ENCODE measurements at regions not wholly inside any gene's neighbourhood (a gene's known extent, or its start where the extent isn't known, plus 50 kb on each side); places are given as distances from the start of the nearest gene placed in this dataset.

DNA sequence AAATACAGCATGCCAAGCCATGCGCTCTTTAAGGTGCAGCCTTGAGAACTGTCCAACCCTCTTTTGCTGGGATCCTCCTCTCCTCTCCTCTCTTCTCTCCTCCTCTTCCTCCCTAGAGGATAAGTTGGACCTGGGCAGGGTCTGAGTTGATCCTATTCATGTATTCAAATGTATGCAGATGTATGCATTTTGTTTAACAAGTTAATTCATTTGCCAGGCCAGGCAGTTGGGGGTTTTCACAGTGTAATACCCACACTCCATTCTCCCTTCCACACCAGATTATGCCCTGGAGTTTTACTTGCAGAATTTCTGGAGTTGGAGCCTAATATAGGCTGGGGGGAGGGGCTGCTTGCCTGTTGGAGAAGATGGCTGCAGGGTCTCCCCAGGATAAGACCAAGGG, 226.2 kb upstream of the SDK2 start:
- TF ChIP-seq FOXK1 (CRISPR knock-in tag; IDR thresholded peaks at IDR 0.05) (no peak), ZNF423 (CRISPR knock-in tag; IDR thresholded peaks at IDR 0.05) (no peak), ESRRA (CRISPR knock-in tag; IDR thresholded peaks at IDR 0.05; ENCODE audit: borderline replicate concordance) (no peak), ZBTB21 (CRISPR knock-in tag; IDR thresholded peaks at IDR 0.05; ENCODE audit: borderline replicate concordance) (no peak)
- TF ChIP-seq, protein P1, sequence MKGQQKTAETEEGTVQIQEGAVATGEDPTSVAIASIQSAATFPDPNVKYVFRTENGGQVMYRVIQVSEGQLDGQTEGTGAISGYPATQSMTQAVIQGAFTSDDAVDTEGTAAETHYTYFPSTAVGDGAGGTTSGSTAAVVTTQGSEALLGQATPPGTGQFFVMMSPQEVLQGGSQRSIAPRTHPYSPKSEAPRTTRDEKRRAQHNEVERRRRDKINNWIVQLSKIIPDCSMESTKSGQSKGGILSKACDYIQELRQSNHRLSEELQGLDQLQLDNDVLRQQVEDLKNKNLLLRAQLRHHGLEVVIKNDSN (CRISPR knock-in tag; IDR thresholded peaks at IDR 0.05), result no peak
- TF ChIP-seq, protein P2, sequence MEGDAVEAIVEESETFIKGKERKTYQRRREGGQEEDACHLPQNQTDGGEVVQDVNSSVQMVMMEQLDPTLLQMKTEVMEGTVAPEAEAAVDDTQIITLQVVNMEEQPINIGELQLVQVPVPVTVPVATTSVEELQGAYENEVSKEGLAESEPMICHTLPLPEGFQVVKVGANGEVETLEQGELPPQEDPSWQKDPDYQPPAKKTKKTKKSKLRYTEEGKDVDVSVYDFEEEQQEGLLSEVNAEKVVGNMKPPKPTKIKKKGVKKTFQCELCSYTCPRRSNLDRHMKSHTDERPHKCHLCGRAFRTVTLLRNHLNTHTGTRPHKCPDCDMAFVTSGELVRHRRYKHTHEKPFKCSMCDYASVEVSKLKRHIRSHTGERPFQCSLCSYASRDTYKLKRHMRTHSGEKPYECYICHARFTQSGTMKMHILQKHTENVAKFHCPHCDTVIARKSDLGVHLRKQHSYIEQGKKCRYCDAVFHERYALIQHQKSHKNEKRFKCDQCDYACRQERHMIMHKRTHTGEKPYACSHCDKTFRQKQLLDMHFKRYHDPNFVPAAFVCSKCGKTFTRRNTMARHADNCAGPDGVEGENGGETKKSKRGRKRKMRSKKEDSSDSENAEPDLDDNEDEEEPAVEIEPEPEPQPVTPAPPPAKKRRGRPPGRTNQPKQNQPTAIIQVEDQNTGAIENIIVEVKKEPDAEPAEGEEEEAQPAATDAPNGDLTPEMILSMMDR (IDR thresholded peaks at IDR 0.05), result no peak
- TF ChIP-seq, protein P3, sequence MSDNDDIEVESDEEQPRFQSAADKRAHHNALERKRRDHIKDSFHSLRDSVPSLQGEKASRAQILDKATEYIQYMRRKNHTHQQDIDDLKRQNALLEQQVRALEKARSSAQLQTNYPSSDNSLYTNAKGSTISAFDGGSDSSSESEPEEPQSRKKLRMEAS (CRISPR knock-in tag; IDR thresholded peaks at IDR 0.05), result no peak
- TF ChIP-seq, protein P4, sequence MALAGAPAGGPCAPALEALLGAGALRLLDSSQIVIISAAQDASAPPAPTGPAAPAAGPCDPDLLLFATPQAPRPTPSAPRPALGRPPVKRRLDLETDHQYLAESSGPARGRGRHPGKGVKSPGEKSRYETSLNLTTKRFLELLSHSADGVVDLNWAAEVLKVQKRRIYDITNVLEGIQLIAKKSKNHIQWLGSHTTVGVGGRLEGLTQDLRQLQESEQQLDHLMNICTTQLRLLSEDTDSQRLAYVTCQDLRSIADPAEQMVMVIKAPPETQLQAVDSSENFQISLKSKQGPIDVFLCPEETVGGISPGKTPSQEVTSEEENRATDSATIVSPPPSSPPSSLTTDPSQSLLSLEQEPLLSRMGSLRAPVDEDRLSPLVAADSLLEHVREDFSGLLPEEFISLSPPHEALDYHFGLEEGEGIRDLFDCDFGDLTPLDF (CRISPR knock-in tag; IDR thresholded peaks at IDR 0.05), result no peak
- TF ChIP-seq, protein P5, sequence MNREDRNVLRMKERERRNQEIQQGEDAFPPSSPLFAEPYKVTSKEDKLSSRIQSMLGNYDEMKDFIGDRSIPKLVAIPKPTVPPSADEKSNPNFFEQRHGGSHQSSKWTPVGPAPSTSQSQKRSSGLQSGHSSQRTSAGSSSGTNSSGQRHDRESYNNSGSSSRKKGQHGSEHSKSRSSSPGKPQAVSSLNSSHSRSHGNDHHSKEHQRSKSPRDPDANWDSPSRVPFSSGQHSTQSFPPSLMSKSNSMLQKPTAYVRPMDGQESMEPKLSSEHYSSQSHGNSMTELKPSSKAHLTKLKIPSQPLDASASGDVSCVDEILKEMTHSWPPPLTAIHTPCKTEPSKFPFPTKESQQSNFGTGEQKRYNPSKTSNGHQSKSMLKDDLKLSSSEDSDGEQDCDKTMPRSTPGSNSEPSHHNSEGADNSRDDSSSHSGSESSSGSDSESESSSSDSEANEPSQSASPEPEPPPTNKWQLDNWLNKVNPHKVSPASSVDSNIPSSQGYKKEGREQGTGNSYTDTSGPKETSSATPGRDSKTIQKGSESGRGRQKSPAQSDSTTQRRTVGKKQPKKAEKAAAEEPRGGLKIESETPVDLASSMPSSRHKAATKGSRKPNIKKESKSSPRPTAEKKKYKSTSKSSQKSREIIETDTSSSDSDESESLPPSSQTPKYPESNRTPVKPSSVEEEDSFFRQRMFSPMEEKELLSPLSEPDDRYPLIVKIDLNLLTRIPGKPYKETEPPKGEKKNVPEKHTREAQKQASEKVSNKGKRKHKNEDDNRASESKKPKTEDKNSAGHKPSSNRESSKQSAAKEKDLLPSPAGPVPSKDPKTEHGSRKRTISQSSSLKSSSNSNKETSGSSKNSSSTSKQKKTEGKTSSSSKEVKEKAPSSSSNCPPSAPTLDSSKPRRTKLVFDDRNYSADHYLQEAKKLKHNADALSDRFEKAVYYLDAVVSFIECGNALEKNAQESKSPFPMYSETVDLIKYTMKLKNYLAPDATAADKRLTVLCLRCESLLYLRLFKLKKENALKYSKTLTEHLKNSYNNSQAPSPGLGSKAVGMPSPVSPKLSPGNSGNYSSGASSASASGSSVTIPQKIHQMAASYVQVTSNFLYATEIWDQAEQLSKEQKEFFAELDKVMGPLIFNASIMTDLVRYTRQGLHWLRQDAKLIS (CRISPR knock-in tag; IDR thresholded peaks at IDR 0.05; ENCODE audit: borderline replicate concordance), result no peak
- TF ChIP-seq, protein P6, sequence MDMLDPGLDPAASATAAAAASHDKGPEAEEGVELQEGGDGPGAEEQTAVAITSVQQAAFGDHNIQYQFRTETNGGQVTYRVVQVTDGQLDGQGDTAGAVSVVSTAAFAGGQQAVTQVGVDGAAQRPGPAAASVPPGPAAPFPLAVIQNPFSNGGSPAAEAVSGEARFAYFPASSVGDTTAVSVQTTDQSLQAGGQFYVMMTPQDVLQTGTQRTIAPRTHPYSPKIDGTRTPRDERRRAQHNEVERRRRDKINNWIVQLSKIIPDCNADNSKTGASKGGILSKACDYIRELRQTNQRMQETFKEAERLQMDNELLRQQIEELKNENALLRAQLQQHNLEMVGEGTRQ (CRISPR knock-in tag; IDR thresholded peaks at IDR 0.05), result no peak
